Type B pancreatic cell (in vitro differentiated cells): ENCODE measurements at regions not wholly inside any gene's neighbourhood (a gene's known extent, or its start where the extent isn't known, plus 50 kb on each side); places are given as distances from the start of the nearest gene placed in this dataset.
A peak's percentile ranks its signal among the peaks of the same experiment; 100 is the strongest.

Source experiments
- DNase-seq: peaks from one replicate; pipeline ENCODE4 v3.0.0; 2021; ENCODE audit warnings: mixed read lengths; ENCODE audit not compliant: unreplicated experiment; ENCODE audit errors: extremely low spot score
- H3K27ac Mint-ChIP-seq: 2 replicates; pipeline ENCODE4 v1.8.0; 2021; ENCODE audit warnings: mild to moderate bottlenecking, mixed read lengths
- H3K27me3 Mint-ChIP-seq: 2 replicates; pipeline ENCODE4 v1.8.0; 2021; ENCODE audit warnings: mixed read lengths
- H3K36me3 Mint-ChIP-seq: 2 replicates; pipeline ENCODE4 v1.8.0; 2021; ENCODE audit warnings: mixed read lengths
- H3K4me1 Mint-ChIP-seq: one replicate; pipeline ENCODE4 v1.8.0; 2021; ENCODE audit warnings: mixed read lengths; ENCODE audit not compliant: unreplicated experiment
- H3K4me3 Mint-ChIP-seq: 2 replicates; pipeline ENCODE4 v1.8.0; 2021; ENCODE audit warnings: mild to moderate bottlenecking, mixed read lengths
- H3K9me3 Mint-ChIP-seq: 2 replicates; pipeline ENCODE4 v1.8.0; 2021; ENCODE audit warnings: mixed read lengths
- CTCF ChIP-seq: fragments of 200-600 bp; sonication (generic); conservative IDR thresholded peaks from 2 replicates; pipeline ENCODE4 v1.5.0; 2021; ENCODE audit warnings: antibody characterized with exemption, mild to moderate bottlenecking

DNA sequence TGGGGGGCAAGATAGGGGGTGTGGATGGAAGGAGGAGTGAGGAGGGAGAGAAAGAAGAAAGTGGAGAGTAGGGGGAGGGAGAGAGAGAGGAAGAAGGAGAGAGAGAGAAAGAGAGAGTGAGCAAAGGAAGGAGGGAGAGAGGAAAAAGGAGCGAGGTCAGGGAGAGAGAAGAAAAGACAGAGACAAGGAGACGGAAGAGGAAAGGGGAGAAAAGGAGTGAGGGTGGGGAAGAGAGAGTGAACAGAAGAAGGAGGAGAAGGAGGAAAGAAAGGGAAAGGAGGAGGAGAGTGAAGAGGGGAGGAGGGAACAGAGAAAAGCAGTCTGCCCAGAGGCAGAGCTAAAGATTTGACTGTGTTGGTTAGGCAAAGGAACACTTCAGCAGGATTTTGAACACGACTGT is 181.6 kb downstream of the MID1IP1 start:
- no peak for TF ChIP-seq CTCF
- H3K9me3 Mint-ChIP-seq = peaks cover 8% of the 10 kb centered on the region
- no peak overlapping the region for H3K27ac Mint-ChIP-seq
- H3K4me1 Mint-ChIP-seq = no peaks in the 10 kb centered on the region
- no peaks in the 10 kb centered on the region for H3K27me3 Mint-ChIP-seq
- no peak overlapping the region for H3K4me3 Mint-ChIP-seq
- DNase-seq = no peak
- no peaks in the 10 kb centered on the region for H3K36me3 Mint-ChIP-seq

GRCh38 chrX:38985375-38985774 is 184.1 kb downstream of the MID1IP1 start:
- DNase-seq = no peak
- Mint-ChIP-seq H3K4me1 (no peaks in the 10 kb centered on the region), H3K27me3 (no peaks in the 10 kb centered on the region), H3K9me3 (peaks cover 8% of the 10 kb centered on the region), H3K27ac (no peak overlapping the region), H3K36me3 (no peaks in the 10 kb centered on the region), H3K4me3 (no peak overlapping the region)
- TF ChIP-seq CTCF = no peak

- no peaks in the 10 kb centered on the region for H3K36me3 Mint-ChIP-seq
- DNase-seq = no peak
- TF ChIP-seq CTCF = no peak
- H3K27me3 Mint-ChIP-seq = no peaks in the 10 kb centered on the region
- H3K4me3 Mint-ChIP-seq = no peak overlapping the region
- no peaks in the 10 kb centered on the region for H3K4me1 Mint-ChIP-seq
- peaks cover 8% of the 10 kb centered on the region for H3K9me3 Mint-ChIP-seq
- H3K27ac Mint-ChIP-seq = no peak overlapping the region
Measured at GRCh38 chrX:38985945-38986344, 184.7 kb downstream of the MID1IP1 start.

DNA sequence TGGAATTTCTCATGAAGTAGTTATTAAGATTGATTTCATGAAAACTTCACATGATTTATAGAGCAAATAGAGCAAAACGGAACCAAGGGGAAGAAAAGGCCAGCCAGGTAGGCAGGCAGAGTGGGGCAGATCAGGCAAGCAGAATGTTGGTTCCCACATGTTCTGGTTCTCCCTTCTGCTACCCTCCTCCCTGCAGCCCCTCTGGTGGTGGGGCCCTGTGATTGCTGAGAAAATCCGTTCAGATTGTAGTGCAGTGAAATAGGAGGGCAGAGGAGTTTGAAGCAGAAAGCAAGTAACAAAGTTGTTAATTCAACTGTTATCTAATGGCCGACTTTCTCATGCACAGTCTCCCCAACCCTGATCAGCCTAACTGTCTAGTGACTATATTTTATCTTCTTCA is 185.3 kb downstream of the MID1IP1 start:
- H3K27me3 Mint-ChIP-seq = no peaks in the 10 kb centered on the region
- no peak for DNase-seq
- H3K4me3 Mint-ChIP-seq = no peak overlapping the region
- H3K9me3 Mint-ChIP-seq = peaks cover 8% of the 10 kb centered on the region
- H3K27ac Mint-ChIP-seq = no peak overlapping the region
- TF ChIP-seq CTCF = peak; percentile 17
- H3K36me3 Mint-ChIP-seq = no peaks in the 10 kb centered on the region
- H3K4me1 Mint-ChIP-seq = no peaks in the 10 kb centered on the region

GRCh38 chrX:38987198-38987651 is 186.0 kb downstream of the MID1IP1 start:
- DNase-seq = no peak
- no peak overlapping the region for H3K27ac Mint-ChIP-seq

More at GRCh38 chrX:38987198-38987651, 186.0 kb downstream of the MID1IP1 start:
- Mint-ChIP-seq H3K4me3 (no peak overlapping the region), H3K27me3 (no peaks in the 10 kb centered on the region), H3K36me3 (no peaks in the 10 kb centered on the region), H3K4me1 (peaks cover 5% of the 10 kb centered on the region), H3K9me3 (peaks cover 4% of the 10 kb centered on the region)
- no peak for TF ChIP-seq CTCF
